ENCODE measurements at regions not wholly inside any gene's neighbourhood (a gene's known extent, or its start where the extent isn't known, plus 50 kb on each side); places are given as distances from the start of the nearest gene placed in this dataset.

GRCh38 chr7:104963991-104964385, 50.0 kb upstream of the KMT2E start:
- H3K27ac ChIP-seq (ENCODE audit: low read length): no peak overlapping the region
- peak; percentile 35; the same call in 1 of the 2 replicates for ATAC-seq
- DNase-seq (ENCODE audit: low read depth, low spot score): no peak
- no peaks in the 10 kb centered on the region for H3K4me1 ChIP-seq (ENCODE audit: control insufficient read depth, insufficient read depth, low read length)
- in situ Hi-C loops (cut with HindIII; ENCODE audit: low pct_unique_long_range_greater_than_20kb, low sequenced_read_pairs) (no loop called here), intact Hi-C loops (cut with micrococcal nuclease; ENCODE audit: unreplicated experiment) (no loop called here)
- no peaks in the 10 kb centered on the region for H3K36me3 ChIP-seq (ENCODE audit: control insufficient read depth, insufficient read depth, low read length)
- TF ChIP-seq POLR2AphosphoS5 (IDR thresholded peaks at IDR 0.05; ENCODE audit: low read depth, low read length) (no peak), TCF7L2 (IDR thresholded peaks at IDR 0.05; ENCODE audit: low read depth, low read length) (no peak), REST (IDR thresholded peaks at IDR 0.05; ENCODE audit: insufficient read depth in 1 of 2, low read depth in 2 of 2, low read length in 1 of 2) (no peak), SIN3A (IDR thresholded peaks at IDR 0.05; ENCODE audit: borderline replicate concordance, insufficient read depth, low read depth, low read length) (no peak), CTCF (IDR thresholded peaks at IDR 0.05) (no peak)
- POLR2A ChIA-PET: no interaction called here
- no peak overlapping the region for H3K4me3 ChIP-seq (ENCODE audit: low read depth in 2 of 2, low read length in 2 of 2)
- no peaks in the 10 kb centered on the region for H3K9me3 ChIP-seq (ENCODE audit: control insufficient read depth, insufficient read depth, low read depth, low read length)
- H3K27me3 ChIP-seq (ENCODE audit: control insufficient read depth, insufficient read depth, low read length): no peaks in the 10 kb centered on the region
- CTCF ChIA-PET: no interaction called here
- no TSS peak for BruUV-seq (replicated peaks)
